ENCODE measurements at regions not wholly inside any gene's neighbourhood (a gene's known extent, or its start where the extent isn't known, plus 50 kb on each side); places are given as distances from the start of the nearest gene placed in this dataset.

DNA sequence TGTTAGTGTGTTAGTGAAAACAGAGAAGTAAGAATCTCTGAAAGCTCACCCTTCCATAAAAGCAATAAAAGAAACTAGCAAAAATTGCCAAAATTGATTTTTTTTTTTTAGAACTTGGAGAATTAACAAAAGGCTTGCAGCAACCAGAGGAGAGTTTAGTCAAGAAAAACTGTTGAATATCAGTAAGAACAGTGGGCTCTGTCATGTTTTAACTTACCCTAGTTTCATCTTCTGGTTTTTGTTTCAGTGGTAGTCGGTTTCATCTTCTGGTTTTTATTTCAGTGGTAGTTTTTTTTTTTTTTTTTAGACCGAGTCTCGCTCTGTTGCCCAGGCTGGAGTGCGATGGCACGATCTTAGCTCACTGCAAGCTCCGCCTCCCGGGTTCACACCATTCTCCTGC is 580.9 kb downstream of the NYAP2 start:
- H3K9me3 ChIP-seq = peaks cover 7% of the 10 kb centered on the region
- TF ChIP-seq, protein P1, sequence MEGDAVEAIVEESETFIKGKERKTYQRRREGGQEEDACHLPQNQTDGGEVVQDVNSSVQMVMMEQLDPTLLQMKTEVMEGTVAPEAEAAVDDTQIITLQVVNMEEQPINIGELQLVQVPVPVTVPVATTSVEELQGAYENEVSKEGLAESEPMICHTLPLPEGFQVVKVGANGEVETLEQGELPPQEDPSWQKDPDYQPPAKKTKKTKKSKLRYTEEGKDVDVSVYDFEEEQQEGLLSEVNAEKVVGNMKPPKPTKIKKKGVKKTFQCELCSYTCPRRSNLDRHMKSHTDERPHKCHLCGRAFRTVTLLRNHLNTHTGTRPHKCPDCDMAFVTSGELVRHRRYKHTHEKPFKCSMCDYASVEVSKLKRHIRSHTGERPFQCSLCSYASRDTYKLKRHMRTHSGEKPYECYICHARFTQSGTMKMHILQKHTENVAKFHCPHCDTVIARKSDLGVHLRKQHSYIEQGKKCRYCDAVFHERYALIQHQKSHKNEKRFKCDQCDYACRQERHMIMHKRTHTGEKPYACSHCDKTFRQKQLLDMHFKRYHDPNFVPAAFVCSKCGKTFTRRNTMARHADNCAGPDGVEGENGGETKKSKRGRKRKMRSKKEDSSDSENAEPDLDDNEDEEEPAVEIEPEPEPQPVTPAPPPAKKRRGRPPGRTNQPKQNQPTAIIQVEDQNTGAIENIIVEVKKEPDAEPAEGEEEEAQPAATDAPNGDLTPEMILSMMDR (IDR thresholded peaks at IDR 0.05) = no peak
- H3K4me3 ChIP-seq = no peak overlapping the region
- intact Hi-C loops (cut with DNase I, micrococcal nuclease) = no loop called here
- DNase-seq = no peak
- no peaks in the 10 kb centered on the region for H3K4me1 ChIP-seq (ENCODE audit: low read depth)
- H3K36me3 ChIP-seq (ENCODE audit: low read depth) = no peaks in the 10 kb centered on the region
- ATAC-seq = no peak

DNA sequence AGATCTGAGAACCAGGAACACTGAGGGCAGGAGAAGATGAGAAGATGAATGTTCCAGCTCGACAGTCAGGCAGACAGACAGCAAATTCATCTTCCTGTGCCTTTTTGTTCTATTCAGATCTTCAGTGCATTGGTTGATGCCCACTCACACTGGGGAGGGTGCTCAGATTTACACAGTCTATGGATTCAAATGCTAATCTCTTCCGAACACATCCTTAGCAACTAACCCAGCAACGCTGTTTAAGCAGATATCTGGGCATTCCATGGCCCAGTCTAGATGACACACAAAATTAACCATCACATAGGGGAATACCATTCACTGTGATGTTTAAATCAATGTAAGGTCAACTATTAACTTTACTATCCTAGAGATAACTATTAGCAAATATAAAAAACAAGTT is 571.9 kb downstream of the NYAP2 start:
- Histone ChIP-seq H3K36me3 (ENCODE audit: low read depth) (no peaks in the 10 kb centered on the region), H3K9me3 (no peaks in the 10 kb centered on the region), H3K4me1 (ENCODE audit: low read depth) (no peaks in the 10 kb centered on the region), H3K4me3 (no peak overlapping the region)
- ATAC-seq (no peak), DNase-seq (no peak)
- TF ChIP-seq, protein P1 (IDR thresholded peaks at IDR 0.05) = no peak
- intact Hi-C loops (cut with DNase I, micrococcal nuclease) = no loop called here

DNA sequence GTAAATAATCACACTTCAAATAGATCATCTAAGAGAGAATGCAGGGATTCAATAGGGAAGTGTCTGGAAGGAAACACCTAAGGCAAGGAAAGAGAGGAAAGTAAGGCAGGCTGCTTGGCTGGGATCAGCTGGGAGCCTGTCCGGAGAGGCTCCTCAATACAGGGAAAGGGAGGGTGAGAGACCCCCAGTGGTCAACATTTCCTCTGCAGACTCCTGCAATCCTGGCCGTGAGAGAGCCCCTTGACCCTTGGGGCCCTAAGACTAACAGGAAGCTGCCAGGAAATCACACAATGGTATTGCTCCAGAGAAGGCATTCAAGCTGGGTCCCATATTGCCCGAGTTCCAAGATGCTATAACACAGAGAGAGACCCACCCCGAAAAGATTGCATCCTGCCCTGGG is 549.4 kb downstream of the NYAP2 start:
- H3K4me3 ChIP-seq = no peak overlapping the region
- intact Hi-C loops (cut with DNase I, micrococcal nuclease) = no loop called here
- no peaks in the 10 kb centered on the region for H3K4me1 ChIP-seq (ENCODE audit: low read depth)
- TF ChIP-seq, protein P1 (IDR thresholded peaks at IDR 0.05) = no peak
- DNase-seq (no peak), ATAC-seq (no peak)
- H3K36me3 ChIP-seq (ENCODE audit: low read depth) = no peaks in the 10 kb centered on the region
- H3K9me3 ChIP-seq = peaks cover 23% of the 10 kb centered on the region

DNA sequence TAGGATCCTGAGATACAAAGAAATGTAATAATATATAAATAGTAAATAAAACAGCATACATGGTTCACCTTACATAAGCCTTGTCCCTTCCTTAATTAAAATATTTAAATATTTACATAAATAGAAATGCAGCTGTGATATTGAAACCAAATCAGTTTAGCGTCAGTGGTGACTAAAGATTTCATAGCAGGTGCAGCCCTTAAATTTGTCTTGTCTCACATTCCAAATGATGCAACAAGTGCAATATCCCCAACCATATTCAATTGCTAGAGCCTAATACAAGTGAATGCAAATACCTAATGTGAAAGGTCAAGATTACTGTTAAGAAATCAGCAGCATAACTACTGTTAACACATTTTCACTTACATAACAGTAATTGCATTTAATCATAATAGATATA is 539.5 kb downstream of the NYAP2 start:
- TF ChIP-seq, protein P1 (IDR thresholded peaks at IDR 0.05) = no peak
- Histone ChIP-seq H3K36me3 (ENCODE audit: low read depth) (no peaks in the 10 kb centered on the region), H3K4me3 (no peak overlapping the region), H3K4me1 (ENCODE audit: low read depth) (no peaks in the 10 kb centered on the region), H3K9me3 (no peaks in the 10 kb centered on the region)
- DNase-seq = no peak
- intact Hi-C loops (cut with DNase I, micrococcal nuclease) = no loop called here
- ATAC-seq = no peak

DNA sequence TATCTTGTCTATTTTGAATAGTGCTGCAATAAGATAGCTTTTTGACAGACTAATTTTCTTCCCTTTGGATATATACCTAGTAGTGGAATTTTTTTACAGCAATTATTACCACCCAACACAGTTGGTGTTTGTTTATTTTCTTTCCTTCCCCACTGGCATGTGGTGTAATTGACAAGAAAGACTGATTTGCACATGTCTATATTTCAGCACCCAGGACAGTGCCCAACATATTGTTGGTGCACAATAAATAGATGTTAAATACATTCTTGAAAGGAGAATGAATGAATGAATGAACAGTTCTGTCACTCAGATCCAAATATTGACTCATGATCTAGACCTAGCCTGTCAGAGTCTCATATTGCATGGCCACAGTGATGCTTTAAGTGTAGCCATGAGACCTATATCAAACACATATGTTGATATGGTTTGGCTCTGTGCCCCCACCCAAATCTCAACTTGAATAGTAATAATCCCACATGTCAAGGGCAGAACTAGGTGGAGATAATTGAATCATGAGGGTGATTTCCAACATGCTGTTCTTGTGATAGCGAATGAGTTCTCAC is 538.2 kb downstream of the NYAP2 start:
- no peaks in the 10 kb centered on the region for H3K9me3 ChIP-seq
- no peak overlapping the region for H3K4me3 ChIP-seq
- TF ChIP-seq, protein P1 (IDR thresholded peaks at IDR 0.05) = no peak
- DNase-seq (no peak), ATAC-seq (no peak)
- intact Hi-C loops (cut with DNase I, micrococcal nuclease) = no loop called here
- no peaks in the 10 kb centered on the region for H3K36me3 ChIP-seq (ENCODE audit: low read depth)
- no peaks in the 10 kb centered on the region for H3K4me1 ChIP-seq (ENCODE audit: low read depth)
